HK-2 (cell line): ENCODE measurements at regions not wholly inside any gene's neighbourhood (a gene's known extent, or its start where the extent isn't known, plus 50 kb on each side); places are given as distances from the start of the nearest gene placed in this dataset.
"Not testable (repeated sequence)": the region's sequence is repeated elsewhere in the genome, so short reads cannot be mapped to it uniquely, and the experiment has no call there.

ENCODE experiments used
- DNase-seq: peaks from one replicate; pipeline ENCODE4 v3.0.0-alpha.2; 2018; ENCODE audit not compliant: unreplicated experiment

DNA sequence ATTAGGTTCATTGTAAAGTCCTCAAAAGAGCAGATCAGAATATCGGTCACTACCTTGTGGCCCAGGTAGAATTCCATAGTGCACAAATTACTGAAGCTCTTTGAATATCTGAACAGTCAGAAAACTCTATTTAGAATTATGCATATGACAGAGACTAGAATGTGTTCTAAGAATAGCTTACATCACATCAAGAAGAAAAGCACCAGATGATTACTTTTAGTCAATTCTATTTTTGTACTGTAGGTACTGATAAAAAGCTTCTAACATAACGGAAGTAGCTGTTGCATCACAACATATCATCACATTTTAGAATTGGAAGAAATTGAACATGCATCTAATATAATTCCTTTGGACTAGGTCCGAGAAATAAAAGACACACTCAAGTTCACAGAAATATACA is 946.6 kb upstream of the ARRDC3 start:
- DNase-seq = no peak

DNA sequence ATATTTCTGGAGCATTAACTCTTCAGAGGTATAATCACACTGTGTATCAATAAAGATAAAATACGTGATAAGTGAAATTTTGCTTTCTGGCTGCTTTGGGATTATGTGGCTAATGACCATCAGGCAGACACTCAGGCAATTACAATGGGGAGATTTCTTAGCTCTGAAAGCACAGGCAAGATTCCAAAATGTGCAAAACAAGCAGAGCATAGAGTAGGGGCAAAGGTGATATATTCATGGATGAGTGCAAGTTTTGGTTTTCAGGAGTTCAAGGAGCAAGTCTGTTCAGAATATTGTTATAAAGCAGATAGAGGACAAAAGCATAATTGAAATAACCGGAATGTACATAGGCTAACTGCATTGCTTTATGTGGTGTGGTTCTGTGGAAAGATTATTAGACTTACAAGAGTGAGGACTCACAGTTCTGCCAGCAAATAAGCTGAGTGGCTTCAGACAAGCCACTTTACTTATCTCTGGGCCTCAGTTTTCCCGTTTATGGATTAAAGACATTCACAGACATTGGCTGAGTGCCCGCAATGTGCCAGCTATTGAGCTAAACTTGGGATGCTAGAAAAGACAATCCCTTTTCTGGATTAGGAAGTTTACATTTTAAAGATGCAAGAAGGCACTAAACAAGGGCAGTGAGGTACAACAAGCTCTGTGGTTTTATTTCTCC is 945.6 kb upstream of the ARRDC3 start:
- no peak for DNase-seq

DNA sequence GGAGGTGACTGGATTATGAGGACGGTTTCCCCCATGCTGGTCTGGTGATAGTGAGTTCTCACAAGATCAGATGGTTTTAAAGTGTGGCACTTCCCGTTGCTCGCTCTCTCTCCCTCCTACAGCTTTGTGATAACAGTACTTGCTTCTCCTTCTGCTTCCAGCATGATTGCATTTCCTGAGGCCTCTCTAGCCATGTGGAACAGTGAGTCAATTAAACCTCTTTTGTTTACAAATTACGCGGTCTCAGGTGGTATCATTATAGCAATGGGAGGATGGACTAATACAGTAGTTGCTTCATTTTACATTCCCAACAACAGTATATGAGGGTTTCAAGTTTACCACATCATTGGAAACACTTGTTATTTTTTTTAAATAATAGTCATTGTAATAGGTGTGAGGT is 937.3 kb upstream of the ARRDC3 start:
- DNase-seq = no peak

DNA sequence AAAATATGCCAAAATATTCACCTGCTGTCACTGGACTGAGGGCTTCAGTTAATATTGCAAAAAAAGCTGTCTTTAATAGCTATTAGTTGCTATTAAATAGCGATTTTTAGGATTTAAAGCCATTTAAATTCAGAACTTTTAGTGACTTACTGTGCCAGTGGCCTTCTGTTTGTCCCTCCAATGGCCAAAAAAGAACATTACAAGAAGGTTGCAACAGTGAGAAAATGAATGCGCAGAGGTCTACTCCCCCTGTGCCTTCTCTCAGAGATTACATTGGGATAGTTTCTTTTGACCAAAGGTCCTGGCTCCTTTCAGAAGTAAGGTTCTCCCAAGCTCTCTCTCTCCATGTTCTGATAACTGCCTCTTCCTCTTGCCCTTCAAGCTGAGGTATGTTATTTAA is 930.3 kb upstream of the ARRDC3 start:
- DNase-seq = no peak

DNA sequence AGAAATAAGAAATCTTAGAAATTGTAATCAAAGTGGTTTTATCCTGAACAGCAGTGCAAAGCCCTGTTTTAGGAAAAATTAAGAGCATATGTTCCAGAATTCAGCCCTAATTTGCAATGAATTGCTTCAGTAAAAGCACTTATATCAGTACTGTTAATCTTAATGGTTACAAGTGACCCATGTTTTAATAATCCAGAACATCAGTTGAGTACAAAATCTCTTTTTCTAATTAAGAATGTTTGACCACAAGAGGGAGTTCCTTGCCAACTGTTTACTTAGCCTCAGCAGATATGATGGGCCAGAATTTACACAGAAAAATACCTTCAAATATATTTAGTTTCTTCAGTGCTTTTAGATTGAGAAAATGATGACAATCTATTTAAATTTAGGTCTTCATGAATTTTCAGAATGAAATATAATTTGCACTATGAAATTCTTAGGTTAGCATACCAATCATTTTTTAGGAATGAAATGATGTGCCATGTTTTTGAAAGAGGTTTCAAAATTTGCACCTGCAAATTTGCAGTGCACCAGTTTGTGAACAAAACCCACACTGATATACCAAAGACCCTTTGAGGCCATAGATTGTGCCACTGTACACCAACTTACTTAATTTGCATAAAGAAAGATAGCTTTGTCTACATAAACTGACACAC is 926.3 kb upstream of the ARRDC3 start:
- DNase-seq = no peak

DNA sequence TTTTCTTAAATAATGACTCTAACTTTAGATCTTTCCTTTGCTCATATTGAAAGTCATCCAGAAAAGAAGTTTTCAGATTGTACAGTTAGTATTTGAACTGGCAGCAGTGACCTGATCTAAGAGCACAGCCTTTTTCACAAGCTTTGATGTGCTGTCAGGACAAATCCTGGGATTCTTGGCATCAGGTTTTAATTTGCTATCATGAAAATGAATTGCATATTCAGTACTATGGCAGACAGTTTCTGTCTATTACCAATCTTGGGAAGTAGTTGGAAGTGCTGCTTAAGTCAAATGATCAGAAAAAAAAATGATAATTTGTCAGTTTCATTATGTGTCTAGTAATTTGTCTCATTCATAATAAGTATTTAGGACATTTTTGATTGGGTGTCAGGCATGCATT is 925.6 kb upstream of the ARRDC3 start:
- DNase-seq = no peak

DNA sequence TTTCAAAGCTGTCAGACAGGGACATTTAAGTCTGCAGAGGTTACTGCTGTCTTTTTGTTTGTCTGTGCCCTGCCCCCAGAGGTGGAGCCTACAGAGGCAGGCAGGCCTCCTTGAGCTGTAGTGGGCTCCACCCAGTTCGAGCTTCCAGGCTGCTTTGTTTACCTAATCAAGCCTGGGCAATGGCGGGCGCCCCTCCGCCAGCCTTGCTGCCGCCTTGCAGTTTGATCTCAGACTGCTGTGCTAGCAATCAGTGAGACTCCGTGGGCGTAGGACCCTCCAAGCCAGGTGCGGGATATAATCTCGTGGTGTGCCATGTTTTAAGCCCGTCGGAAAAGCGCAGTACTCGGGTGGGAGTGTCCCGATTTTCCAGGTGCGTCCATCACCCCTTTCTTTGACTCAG is 919.2 kb upstream of the ARRDC3 start:
- not testable (repeated sequence) for DNase-seq

DNA sequence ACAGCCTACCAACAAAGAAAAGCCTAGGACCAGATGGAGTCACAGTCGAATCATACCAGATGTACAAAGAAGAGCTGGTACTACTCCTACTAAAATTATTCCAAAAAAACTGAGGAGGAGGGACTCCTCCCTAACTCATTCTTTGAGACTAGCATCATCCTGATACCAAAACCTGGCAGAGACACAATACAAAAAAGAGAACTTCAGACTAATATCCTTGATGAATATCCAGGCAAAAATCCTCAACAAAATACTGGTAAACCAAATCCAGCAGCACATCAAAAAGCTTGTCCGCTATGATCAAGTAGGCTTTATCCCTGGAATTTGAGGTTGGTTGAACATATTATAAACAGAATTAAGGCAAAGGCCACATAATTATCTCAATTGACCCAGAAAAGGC is 900.4 kb upstream of the ARRDC3 start:
- DNase-seq = no peak

DNA sequence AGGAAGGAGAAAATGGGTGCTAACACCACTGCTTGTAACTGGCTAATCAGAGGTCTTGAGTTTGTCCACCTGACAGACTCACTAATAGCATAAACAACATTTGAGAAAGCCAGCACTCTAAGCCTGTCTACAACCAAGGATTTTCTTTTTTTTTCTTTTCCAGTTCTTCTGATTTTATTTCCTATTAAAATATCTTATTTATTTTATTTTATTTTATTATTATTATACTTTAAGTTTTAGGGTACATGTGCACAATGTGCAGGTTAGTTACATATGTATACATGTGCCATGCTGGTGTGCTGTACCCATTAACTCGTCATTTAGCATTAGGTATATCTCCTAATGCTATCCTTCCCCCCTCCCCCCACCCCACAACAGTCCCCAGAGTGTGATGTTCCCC is 888.6 kb upstream of the ARRDC3 start:
- not testable (repeated sequence) for DNase-seq

DNA sequence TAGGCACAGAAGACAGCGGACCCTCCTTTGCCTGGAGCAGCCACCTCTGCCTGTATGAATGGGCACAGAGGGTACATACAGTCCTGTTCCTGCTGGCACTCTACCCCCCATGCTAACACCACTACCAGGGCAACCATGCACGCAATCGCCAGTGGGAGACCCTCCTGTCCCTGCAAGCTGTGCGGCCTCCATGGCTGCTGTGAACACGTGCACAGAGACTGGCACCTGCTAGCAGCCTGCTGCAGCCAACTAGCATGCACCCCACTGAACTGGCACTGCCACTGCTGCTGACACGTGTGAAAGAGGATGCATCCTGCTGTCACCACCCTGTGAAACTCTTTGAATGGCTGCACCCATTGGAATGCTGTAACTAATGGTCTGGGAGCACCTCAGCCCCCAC is 885.2 kb upstream of the ARRDC3 start:
- DNase-seq = no peak

DNA sequence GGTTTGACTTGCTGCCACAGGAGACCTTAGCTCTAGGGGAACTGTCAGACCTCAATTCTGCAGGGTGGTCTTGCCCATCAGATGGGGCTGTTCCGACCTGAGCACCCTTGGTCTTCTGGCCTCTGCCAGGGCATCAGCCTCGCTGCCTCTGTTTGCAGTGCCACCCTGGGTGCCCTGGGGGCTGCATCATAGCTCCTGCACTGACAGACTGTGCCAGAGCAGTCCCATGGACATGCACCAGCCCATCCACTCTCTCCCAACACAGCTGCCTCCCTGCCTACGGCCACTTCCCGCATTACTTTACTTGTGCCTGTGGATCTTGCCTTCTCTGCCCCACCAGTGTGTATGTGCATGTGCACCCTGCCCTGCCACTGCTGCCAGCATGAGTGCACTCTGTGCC is 884.7 kb upstream of the ARRDC3 start:
- no peak for DNase-seq

DNA sequence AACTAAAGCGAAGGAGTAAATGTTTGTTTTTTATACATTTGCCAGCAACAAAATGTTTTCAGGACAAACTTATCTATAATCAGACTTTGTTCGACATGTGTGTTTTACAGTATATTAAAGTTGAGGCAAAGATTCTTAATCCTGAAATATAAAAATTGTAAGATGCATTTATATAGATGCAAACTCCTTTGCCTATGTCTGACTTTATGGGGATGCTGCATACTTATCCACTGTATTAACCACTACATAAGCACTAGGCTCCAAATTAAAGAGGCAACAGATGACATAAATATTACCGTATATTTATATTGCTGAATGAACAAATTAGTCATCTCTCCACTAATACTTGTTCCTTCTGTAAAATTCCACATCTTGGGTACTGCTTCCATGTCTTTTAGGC is 882.7 kb upstream of the ARRDC3 start:
- DNase-seq = no peak

DNA sequence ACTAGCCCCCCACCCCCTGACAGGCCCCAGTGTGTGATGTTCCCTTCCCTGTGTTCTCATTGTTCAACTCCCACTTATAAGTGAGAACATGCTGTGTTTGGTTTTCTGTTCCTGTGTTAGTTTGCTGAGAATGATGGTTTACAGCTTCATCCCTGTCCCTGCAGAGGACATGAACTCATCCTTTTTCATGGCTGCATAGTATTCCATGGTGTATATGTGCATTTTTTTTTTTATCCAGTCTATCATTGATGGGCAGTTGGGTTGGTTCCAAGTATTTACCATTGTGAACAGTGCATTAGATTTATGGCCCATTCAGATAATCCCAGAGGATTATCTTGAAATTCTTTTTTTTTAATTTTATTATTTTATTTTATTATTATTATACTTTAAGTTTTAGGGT is 872.5 kb upstream of the ARRDC3 start:
- DNase-seq = not testable (repeated sequence)

DNA sequence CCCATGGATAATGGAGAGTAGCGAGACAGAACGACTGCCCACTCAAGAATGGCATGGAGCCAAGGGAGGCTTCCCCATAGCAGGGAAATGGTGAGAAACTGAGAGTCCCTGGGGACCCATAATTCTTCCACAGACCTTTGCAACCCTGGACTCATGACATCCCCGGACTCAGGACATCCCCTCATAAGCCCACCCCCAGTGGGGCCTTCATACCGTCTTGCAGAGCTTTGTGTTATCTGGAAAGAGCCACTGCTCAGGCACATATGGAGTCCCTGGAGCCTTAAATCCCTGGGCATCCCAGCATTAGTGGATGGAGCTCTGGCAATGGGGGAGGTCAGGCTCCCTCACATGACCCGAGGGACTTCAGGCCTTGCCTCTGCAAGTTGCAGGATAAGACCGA is 865.4 kb upstream of the ARRDC3 start:
- DNase-seq = no peak

DNA sequence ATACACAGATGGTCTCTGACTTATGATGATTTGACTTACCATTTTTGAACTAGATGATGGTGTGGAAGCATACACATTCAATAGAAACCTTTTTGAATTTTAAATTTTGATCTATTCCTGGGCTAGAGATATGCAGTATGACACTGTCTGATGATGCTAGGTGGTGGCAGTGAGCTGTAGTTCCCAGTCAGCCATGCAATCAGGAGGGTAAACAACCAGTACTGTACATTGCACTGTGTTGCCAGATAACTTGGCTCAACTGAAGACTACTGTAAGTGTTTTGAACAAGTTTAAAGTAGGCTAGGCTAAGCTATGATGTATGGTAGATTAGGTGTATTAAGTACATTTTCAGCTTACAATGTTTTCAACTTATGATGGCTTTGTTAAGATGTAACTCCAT is 859.1 kb upstream of the ARRDC3 start:
- DNase-seq = no peak

DNA sequence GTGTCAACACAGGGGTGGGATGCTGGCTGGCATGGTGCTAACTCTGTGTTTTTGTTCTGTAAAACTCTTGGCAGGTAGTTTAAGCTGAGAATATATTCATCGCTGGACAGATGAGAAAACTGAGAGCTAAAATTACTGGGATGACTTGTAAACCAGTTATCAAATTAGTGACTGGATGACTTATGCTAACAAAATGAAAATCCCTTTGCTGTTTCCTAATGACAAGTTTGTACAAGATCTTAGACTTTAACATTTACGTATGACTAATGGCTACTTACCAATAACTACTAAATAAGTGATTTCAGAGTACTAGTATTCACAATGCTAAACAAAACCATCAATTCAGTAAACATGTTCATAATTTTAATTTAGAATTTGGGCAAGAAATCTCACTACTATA is 854.8 kb upstream of the ARRDC3 start:
- DNase-seq = no peak

DNA sequence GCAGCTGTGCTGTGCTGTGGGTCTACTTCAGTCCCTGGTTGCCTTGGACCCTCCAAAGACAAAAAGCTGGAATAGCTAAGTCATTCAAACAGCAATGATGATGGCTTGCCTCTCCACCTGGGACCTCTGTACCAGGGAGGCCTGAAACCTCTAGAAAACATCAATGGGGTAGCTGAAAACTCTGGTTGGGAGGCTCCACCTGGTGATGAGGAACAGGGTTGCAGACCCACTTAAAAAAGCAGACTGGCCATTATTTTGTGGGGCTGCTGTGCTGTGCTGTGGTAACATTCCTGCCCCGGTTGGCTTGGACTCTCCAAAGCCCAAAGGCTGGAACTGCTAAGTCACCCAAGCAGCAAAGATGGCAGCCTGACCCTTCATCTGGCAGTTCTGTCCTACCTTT is 839.3 kb upstream of the ARRDC3 start:
- DNase-seq = peak; percentile 1

DNA sequence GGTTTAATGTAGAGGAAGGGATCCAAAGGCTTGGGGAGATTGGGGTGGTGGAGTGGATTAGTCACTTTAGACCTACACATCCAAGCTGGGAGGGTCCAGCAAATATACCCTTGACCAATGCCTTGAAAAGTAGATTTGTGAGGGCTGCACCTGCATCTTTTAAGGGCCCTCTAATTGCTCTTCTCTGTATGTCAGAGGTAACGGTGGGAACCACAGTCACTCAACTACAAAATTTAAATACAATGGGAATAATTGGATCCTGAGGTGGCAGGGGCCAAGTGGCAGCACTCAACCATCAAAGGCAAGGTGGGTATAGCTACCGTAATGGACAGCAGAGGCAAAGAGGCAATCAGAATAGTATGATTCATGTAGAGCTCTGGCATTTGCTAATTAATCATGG is 833.7 kb upstream of the ARRDC3 start:
- not testable (repeated sequence) for DNase-seq

DNA sequence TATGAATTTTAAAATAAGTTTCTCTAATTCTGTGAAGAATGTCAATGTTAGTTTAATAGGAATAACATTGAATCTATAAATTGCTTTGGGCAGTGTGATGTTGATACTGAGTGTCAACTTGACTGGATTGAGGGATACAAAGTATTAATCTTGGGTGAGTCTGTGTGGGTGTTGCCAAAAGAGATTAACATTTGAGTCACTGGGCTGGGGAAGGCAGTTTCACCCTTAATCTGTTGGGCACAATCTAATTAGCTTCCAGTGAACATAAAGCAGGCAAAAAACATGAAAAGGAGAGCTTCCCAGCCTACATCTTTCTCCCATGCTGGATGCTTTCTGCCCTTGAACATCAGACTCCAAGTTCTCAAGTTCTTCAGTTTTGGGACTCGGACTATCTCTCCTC is 832.0 kb upstream of the ARRDC3 start:
- no peak for DNase-seq

DNA sequence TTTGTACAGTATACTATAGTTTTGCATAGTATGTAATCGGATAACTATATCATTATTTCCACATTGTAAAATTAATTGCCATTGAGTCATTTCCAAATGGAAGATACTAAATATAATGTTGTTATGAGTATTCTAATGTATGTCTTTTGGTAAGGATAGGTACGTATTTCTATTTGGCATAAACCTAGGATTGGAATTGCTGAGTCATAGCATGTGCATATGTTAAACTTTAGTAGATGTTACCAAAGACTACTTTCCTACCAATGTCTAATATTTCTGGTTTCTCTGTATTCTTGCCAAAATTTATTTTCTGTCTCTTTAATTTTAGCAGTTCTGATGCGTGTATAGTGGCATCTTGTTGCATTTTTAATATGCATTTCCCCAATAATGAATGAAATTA is 825.1 kb upstream of the ARRDC3 start:
- no peak for DNase-seq

DNA sequence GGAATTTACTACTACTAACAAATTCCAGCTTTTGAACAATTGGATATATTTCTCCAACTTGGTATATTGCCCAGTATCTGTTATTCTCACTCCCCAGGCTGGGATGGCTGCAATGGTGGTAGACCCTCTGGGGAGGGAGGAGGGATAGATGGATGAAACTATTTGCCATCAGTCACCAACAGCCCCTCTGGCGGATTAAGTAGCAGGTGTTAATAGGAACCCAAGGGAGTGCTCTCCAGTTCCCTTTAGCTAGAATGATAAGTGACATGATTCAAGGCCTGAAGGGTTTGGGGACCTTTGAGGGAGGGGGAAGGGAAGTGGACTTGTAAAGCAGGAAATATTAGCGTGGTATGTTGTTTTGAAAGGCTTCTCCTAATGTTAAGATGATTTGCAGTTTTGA is 824.0 kb upstream of the ARRDC3 start:
- DNase-seq = no peak

DNA sequence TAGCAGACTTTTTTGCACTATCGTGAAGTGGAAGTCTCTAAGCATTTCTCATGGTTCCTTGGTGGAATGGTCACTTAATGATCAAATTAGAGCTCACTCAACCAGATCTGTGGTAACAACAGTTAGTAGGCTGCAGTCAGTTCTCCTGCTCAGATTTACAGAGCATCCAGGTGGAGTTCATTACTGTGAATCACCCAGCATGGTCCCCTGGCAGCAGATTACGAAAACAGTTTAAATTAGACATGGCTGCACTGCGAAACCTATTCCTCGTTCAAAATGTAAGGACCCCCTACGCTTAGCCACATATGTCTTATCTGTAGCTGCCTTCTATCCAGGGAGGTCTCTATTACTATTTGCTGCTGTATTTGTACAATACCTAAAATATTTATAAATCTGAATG is 823.6 kb upstream of the ARRDC3 start:
- no peak for DNase-seq

DNA sequence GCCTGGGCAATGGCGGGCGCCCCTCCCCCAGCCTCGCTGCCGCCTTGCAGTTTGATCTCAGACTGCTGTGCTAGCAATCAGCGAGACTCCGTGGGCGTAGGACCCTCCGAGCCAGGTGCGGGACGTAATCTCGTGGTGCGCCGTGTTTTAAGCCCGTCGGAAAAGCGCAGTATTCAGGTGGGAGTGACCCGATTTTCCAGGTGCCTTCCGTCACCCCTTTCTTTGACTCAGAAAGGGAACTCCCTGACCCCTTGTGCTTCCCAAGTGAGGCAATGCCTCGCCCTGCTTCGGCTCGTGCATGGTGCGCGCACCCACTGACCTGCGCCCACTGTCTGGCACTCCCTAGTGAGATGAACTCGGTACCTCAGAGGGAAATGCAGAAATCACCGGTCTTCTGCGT is 815.9 kb upstream of the ARRDC3 start:
- DNase-seq = not testable (repeated sequence)

DNA sequence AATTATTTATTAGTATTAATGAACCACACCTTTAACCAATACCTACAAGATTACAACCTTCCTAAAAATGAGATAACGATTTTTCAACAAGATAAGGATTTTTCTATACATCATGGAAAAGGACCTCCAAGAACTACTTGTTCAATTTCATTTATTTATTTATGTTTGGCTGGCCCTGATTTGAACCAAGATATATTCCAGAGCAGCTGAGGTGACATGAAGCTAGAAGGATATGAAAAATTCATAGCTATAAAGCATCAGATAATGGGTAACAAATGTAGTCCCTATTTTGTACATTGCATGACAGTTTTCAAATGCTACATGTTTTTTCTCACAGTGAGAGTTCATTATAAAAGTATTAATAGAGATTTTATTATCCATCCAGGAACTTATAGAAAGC is 798.5 kb upstream of the ARRDC3 start:
- DNase-seq = no peak
